GM21381 (cell line): ENCODE measurements at regions not wholly inside any gene's neighbourhood (a gene's known extent, or its start where the extent isn't known, plus 50 kb on each side); places are given as distances from the start of the nearest gene placed in this dataset.
"Not testable (repeated sequence)": the region's sequence is repeated elsewhere in the genome, so short reads cannot be mapped to it uniquely, and the experiment has no call there.

Experiments used
- ATAC-seq: cut with Tn5 transposase; IDR thresholded peaks from one replicate; pipeline ENCODE4 v1.9.1; 2021; ENCODE audit warnings: mild to moderate bottlenecking, moderate library complexity; ENCODE audit not compliant: unreplicated experiment

- ATAC-seq: peak; percentile 64
Observed at GRCh38 chr4:132646186-132646585, 502.9 kb upstream of the PCDH10 start.

- ATAC-seq: no peak
Observed at GRCh38 chr4:132651196-132651595, 497.9 kb upstream of the PCDH10 start.

DNA sequence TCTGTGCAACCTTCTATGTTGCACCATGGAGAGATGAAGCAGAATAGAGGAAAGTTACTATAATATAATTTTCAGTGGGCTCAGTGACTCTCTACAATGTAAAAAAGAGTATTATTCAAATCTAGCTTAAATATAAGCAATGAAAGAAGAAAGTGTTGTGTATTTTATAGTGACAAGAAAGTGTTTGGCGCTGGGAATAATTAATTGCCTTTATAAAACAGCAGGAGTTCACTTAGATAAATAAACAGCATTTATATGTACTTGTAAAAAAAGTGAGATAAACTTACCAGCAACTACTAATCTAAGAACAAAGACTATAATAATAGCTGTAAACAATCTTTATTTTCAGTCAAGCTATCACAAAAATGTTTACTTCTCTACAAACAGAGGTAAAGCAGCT is 488.9 kb upstream of the PCDH10 start:
- ATAC-seq: no peak

GRCh38 chr4:132662456-132662855 is 486.6 kb upstream of the PCDH10 start:
- no peak for ATAC-seq

- no peak for ATAC-seq
Observed at GRCh38 chr4:132669786-132670185, 479.3 kb upstream of the PCDH10 start.

- no peak for ATAC-seq
Observed at GRCh38 chr4:132670557-132670956, 478.5 kb upstream of the PCDH10 start.

GRCh38 chr4:132683957-132684356 is 465.1 kb upstream of the PCDH10 start:
- no peak for ATAC-seq

GRCh38 chr4:132691026-132691425 is 458.1 kb upstream of the PCDH10 start:
- ATAC-seq: no peak

DNA sequence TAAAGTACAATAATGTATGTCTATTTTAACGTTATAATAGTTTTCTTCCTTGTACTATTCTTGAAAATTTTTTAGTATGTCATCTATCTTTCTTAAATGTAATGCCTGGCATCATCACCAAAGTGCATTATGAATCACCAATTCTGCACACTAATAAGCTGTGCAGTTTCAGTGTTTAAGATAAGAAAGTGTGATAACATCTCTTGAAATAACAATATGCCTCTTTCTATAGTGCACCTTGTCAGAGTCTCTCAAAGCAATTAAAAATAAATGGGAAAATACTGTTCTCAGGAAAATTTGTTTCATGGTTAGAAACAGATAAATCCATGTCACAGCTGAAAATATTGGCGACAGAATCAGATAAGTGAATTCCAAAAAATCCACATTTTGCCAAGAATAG is 457.4 kb upstream of the PCDH10 start:
- no peak for ATAC-seq

DNA sequence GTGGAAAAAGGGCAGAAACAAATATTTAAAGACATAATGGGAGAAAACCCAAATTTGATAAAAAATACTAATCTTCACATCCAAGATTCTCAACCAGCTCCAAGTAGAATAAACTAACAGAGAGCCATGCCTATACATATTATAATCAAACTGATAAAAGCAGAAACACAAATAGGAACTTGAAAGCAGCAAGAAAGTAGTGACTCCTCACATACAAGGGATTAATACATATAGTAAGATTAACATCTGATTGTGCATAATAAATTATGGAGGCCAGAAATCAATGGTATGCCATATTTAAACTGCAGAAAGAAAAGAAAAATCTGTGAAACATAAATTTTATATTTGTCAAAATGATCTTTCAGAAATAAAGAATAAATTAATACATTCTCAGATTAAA is 454.3 kb upstream of the PCDH10 start:
- no peak for ATAC-seq

GRCh38 chr4:132697505-132697904 is 451.6 kb upstream of the PCDH10 start:
- ATAC-seq: not testable (repeated sequence)

- ATAC-seq: no peak
Observed at GRCh38 chr4:132707955-132708354, 441.1 kb upstream of the PCDH10 start.

- ATAC-seq: no peak
Observed at GRCh38 chr4:132709056-132709455, 440.0 kb upstream of the PCDH10 start.

GRCh38 chr4:132710971-132711370 is 438.1 kb upstream of the PCDH10 start:
- no peak for ATAC-seq

- no peak for ATAC-seq
Observed at GRCh38 chr4:132737344-132737743, 411.8 kb upstream of the PCDH10 start.

- no peak for ATAC-seq
Observed at GRCh38 chr4:132759199-132759780, 389.8 kb upstream of the PCDH10 start.

DNA sequence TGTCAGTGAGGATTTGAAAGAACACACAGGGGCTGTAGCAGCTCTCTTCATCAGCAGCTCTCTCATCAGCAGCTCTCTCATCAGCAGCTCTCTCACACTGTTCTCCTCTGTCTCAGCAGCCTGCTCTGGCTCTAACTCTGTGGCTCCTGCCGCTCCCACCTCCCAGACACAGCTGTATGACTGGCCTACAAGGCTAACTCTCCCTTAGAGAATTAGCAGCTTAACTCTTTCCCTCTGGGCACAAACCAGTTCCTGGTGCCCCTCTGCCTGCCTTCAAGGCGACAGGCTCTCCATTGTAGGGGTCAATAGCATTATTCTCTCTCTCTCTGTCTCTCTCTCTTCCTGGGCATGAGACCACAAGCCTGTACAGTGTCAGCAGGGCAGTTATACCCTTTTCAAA is 385.6 kb upstream of the PCDH10 start:
- no peak for ATAC-seq

GRCh38 chr4:132767901-132768300 is 381.2 kb upstream of the PCDH10 start:
- ATAC-seq: no peak

DNA sequence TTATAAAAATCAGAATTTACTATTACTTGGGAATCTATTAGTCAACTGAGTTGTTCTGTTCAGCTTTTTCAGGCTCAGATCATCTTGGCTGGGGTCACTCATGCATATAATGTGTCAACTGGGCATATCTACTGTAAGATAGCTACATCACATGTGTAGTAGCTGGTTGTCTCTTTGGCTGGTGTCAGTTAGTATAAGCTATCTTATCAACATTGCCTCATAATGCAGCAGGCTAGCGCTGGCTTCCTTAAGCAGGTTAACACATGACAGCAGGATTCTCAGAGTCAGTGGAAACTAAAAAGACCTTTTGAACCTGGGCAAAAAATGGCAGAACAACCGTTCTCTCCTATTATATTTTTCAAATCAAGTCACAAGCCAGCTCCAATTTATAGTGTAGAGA is 378.3 kb upstream of the PCDH10 start:
- ATAC-seq: no peak

GRCh38 chr4:132792310-132792709 is 356.8 kb upstream of the PCDH10 start:
- ATAC-seq: no peak

- no peak for ATAC-seq
Observed at GRCh38 chr4:132797856-132798255, 351.2 kb upstream of the PCDH10 start.

- no peak for ATAC-seq
Observed at GRCh38 chr4:132809298-132810032, 339.6 kb upstream of the PCDH10 start.

DNA sequence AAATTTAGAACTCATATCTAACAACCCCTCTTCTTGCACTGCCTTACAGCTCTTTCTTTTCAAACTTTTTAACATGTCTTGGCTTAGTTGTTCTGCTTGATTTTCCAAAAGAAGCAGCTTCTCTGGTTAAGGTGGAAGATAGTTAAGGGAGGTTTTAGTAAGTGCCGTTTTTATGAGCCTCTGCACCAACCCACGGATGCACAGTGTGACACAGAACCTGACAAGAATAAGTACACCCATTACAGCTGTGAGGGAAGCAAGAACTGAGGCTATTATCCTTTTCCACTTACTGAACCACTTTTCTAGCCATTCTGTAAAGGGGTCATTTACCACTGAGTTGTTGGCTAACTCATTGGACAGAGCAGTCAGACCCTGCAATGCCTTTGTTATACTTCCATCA is 336.0 kb upstream of the PCDH10 start:
- ATAC-seq: not testable (repeated sequence)
